GM21825 (cell line): ENCODE measurements at regions not wholly inside any gene's neighbourhood (a gene's known extent, or its start where the extent isn't known, plus 50 kb on each side); places are given as distances from the start of the nearest gene placed in this dataset.

Source experiments
- ATAC-seq: cut with Tn5 transposase; IDR thresholded peaks from one replicate; pipeline ENCODE4 v1.9.1; 2021; ENCODE audit warnings: mild to moderate bottlenecking, moderate library complexity; ENCODE audit not compliant: unreplicated experiment

DNA sequence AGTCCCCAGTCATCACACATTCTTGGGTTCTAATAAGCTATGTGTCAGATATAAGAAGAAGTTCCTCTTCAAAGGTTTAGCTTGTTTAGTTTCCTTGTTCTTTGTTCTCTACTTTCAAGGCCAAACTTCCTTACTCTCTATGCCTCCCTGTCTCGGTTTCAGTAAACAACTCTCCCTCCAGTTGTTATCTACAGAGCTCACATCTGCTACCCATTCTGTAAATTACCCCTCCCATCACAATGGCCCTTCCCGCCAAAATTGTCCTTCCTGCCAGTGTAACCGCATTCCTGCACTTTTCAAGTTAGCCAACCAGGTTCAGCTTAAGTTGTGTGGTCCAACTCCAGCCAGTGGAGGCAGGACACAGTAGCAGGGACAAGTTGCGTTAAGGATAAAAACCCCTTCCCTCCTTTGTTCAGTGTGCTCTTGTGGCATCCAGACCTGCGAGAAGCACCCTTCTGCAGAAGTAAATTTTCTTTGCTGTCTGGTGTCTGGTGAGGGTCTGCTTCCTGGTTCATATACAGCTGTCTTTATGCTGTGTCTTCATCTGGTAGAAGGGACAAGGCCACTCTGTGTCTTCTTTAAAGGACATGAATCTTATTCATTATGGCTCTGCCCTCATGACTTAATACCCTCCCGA is 342.1 kb upstream of the GRM7 start:
- ATAC-seq: no peak

- ATAC-seq: no peak
Observed at GRCh38 chr3:6521369-6522113, 339.4 kb upstream of the GRM7 start.

- ATAC-seq: no peak
Observed at GRCh38 chr3:6522191-6522590, 338.7 kb upstream of the GRM7 start.

GRCh38 chr3:6523043-6523442 is 337.9 kb upstream of the GRM7 start:
- no peak for ATAC-seq

- no peak for ATAC-seq
Observed at GRCh38 chr3:6524479-6524878, 336.4 kb upstream of the GRM7 start.

DNA sequence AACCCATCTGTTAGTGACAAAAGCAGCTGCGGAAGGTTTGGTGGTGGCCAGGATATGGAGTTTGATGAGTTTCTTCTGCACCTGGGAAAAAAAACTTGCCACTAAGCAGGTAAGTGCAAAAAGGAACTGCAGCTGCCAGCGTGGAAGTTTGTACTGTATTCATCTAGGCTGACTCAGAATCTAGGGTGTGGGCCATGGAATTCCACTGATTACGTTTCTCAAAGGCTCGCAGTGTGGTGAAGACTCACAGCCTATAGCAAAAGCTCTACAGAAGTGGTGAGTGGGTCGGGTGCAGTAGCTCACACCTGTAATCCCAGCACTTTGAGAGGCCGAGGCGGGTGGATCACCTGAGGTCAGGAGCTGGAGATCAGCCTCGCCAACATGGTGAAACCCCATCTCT is 334.6 kb upstream of the GRM7 start:
- no peak for ATAC-seq

DNA sequence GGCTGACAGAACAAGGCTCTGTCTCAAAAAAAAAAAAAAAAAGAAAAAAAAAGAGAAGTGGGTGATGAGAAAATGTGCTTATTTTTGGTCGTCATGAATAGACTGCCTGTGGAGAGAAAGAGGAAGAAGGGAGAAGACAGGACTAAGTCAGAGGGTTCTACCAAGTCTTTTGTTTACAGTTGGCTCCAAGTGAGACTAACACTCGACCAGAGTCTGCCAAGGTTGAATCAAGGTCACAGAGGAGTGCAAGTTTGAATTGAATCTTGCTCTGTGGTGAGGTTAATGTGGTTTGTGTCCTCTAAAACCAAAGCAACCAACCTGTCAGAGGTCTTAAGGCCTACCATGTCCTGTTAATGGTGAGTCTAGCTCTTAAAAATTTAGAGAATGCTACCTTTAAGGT is 334.1 kb upstream of the GRM7 start:
- no peak for ATAC-seq

- no peak for ATAC-seq
Observed at GRCh38 chr3:6528951-6529350, 332.0 kb upstream of the GRM7 start.

- ATAC-seq: no peak
Observed at GRCh38 chr3:6531153-6531552, 329.8 kb upstream of the GRM7 start.

- no peak for ATAC-seq
Observed at GRCh38 chr3:6532101-6532500, 328.8 kb upstream of the GRM7 start.

GRCh38 chr3:6540981-6541380 is 319.9 kb upstream of the GRM7 start:
- no peak for ATAC-seq

DNA sequence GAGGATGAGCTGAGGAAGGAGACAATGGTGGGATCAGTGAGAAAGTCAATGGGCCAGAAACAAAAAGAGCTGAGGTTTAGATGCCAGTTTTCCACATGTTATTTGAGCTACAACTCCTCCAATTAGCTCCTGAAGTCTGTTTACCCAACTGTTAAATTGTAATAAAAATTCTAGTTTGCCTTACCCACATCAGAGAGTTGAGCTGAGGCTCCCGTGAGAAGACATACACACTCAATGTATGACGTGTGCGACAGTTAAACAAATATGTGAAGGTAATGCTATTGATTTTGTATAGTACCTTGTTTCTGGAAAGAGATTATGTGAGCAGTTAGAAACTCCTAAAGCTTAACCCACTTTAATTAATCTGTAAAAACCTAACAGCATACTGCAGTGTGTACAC is 318.1 kb upstream of the GRM7 start:
- no peak for ATAC-seq

DNA sequence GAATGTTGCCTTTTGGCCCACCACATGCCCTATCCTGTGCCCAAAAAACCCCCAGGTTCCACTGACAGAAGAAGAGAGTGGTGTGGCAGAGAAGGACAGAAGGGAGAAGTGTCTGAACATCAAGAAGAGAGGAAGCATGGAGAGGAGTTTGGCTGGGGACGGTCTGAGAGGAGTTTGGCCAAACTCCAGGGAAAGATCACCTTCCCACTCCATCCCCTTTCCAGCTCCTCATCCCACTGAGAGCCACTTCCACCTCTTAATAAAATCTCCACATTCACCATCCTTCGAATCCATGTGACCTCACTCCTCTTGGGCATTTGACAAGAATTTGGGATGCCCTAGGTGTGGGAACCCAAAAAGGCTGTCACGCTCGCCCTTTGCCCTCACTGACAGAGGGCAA is 311.6 kb upstream of the GRM7 start:
- no peak for ATAC-seq

GRCh38 chr3:6551165-6551564 is 309.8 kb upstream of the GRM7 start:
- no peak for ATAC-seq

GRCh38 chr3:6560259-6560658 is 300.7 kb upstream of the GRM7 start:
- ATAC-seq: no peak

GRCh38 chr3:6567241-6567640 is 293.7 kb upstream of the GRM7 start:
- ATAC-seq: no peak

- ATAC-seq: no peak
Observed at GRCh38 chr3:6568999-6569493, 291.9 kb upstream of the GRM7 start.

GRCh38 chr3:6571448-6571847 is 289.5 kb upstream of the GRM7 start:
- no peak for ATAC-seq

DNA sequence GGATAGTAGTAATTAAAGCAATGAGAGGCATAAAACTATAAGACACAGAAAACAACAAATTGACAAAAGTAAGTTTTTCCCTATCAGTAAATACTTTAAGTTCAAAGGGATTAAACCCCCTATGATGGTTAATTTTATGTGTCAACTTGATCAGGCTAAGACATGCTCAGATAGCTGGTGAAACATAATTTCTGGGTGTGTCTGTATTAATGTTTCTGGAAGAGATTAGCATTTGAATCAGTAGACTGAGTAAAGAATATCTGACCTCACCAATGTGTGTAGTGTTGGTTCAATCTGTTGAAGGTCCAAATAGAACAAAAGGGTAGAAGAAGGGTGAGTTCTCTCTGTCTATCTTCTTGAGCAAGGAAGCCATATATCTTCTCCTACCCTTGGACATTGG is 283.3 kb upstream of the GRM7 start:
- ATAC-seq: no peak

- ATAC-seq: no peak
Observed at GRCh38 chr3:6578526-6578925, 282.4 kb upstream of the GRM7 start.

DNA sequence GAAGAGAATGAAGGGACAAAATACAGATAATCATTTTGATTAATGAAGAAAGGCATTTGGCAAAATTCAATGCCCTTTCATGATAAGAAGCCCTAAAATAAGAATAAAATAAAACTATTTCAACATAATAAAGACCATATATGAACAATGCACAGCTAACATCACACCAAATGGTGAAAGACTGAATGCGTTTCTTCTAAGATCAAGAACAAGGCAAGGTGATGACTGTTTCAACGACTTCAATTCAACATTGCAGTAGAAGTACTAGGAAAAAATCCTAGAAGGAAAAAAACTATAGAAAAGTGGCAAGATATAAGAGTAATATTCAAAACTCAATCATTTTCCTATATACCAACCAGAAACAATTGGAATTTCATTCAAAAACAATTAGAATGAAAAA is 280.1 kb upstream of the GRM7 start:
- ATAC-seq: no peak

GRCh38 chr3:6585360-6585759 is 275.6 kb upstream of the GRM7 start:
- no peak for ATAC-seq

DNA sequence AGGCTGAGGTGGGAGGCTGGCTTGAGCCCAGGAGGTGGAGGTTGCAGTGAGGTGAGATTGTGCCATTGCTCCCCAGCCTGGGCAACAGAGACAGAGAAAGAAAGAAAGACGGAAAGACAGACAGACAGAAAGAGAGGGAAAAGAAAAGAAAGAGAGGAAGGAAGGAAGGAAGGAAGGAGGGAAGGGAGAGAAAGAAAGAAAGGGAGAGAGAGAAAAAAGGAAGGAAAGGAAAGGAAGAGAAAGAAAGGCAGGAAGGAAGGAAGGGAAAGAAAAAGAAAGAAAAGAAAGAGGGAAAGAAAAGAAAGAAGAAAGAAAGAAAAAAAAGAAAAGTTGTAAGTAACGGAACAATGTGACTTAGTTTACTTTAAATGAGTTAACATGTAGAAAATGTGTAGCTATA is 260.7 kb upstream of the GRM7 start:
- ATAC-seq: no peak
